ENCODE measurements at regions not wholly inside any gene's neighbourhood (a gene's known extent, or its start where the extent isn't known, plus 50 kb on each side); places are given as distances from the start of the nearest gene placed in this dataset.

DNA sequence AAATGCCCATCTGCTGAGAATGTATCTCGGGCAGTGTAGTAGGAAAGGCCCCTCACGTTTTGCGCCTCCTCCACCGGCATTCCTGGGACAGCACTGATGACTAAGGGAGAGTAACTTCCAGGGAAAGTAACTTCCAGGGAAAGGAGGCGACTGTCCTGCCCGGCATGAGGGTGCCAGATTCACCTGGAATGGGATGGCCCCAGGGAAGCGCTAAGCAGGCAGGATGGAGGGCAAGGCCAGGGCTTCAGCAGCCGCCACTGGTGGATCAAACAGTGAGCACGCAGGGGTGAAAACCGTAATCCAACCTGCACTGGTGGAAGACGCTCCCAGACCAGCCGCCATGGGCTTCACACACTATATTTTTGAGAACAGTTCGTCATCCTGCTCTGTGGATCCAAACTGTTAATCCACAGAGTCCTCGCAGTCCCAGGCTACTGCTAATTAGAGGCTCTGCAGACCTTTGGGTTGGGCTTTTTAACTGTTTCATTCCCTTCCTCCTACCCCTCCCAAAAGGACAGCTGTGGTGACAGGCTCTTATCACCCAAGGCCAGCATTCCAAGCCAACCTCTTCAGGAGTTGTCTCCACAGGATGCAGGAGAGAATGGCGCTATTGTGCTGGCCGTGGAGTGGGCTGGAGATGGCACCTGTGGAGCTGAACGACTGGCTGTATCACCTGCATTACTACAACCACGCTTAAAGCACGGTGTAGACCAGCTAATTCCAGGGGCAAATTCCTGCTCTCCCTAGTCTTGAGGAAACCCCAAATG lies 178.9 kb downstream of the DLL1 start:
- TF ChIP-seq EP300 (IDR thresholded peaks at IDR 0.05) = no peak
- TF ChIP-seq, protein P1, sequence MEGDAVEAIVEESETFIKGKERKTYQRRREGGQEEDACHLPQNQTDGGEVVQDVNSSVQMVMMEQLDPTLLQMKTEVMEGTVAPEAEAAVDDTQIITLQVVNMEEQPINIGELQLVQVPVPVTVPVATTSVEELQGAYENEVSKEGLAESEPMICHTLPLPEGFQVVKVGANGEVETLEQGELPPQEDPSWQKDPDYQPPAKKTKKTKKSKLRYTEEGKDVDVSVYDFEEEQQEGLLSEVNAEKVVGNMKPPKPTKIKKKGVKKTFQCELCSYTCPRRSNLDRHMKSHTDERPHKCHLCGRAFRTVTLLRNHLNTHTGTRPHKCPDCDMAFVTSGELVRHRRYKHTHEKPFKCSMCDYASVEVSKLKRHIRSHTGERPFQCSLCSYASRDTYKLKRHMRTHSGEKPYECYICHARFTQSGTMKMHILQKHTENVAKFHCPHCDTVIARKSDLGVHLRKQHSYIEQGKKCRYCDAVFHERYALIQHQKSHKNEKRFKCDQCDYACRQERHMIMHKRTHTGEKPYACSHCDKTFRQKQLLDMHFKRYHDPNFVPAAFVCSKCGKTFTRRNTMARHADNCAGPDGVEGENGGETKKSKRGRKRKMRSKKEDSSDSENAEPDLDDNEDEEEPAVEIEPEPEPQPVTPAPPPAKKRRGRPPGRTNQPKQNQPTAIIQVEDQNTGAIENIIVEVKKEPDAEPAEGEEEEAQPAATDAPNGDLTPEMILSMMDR (IDR thresholded peaks at IDR 0.05) = no peak

All from gastroesophageal sphincter (tissue), 3 donors.